GM12874 (cell line): ENCODE measurements at regions not wholly inside any gene's neighbourhood (a gene's known extent, or its start where the extent isn't known, plus 50 kb on each side); places are given as distances from the start of the nearest gene placed in this dataset.

Experiments
- CTCF ChIP-seq: IDR thresholded peaks from 2 replicates; pipeline ENCODE4 v1.5.1; 2011; ENCODE audit warnings: low read depth, mild to moderate bottlenecking, control low read depth, low read length, moderate library complexity; ENCODE audit not compliant: insufficient read depth

- no peak for TF ChIP-seq CTCF
Measured at GRCh38 chr12:88921890-88922532, 341.7 kb upstream of the KITLG start.

- no peak for TF ChIP-seq CTCF
Measured at GRCh38 chr12:88921434-88921833, 341.2 kb upstream of the KITLG start.

- TF ChIP-seq CTCF, result no peak
Measured at GRCh38 chr12:88918161-88918560, 337.9 kb upstream of the KITLG start.

- no peak for TF ChIP-seq CTCF
Measured at GRCh38 chr12:88914967-88915366, 334.7 kb upstream of the KITLG start.

GRCh38 chr12:88909510-88909909 is 329.2 kb upstream of the KITLG start:
- no peak for TF ChIP-seq CTCF

- no peak for TF ChIP-seq CTCF
Measured at GRCh38 chr12:88908345-88908744, 328.1 kb upstream of the KITLG start.

- no peak for TF ChIP-seq CTCF
Measured at GRCh38 chr12:88904705-88905104, 324.4 kb upstream of the KITLG start.
